Kidney (tissue), 13 donors: ENCODE measurements at regions not wholly inside any gene's neighbourhood (a gene's known extent, or its start where the extent isn't known, plus 50 kb on each side); places are given as distances from the start of the nearest gene placed in this dataset.
A peak's percentile ranks its signal among the peaks of the same experiment; 100 is the strongest.

Experiments used
- DNase-seq, 5 donors: peaks; one replicate each; pipeline ENCODE4 v3.0.0-alpha.2; 2013 to 2020
- FAIRE-seq: peaks from 2 replicates; lab custom pipeline; 2012; peaks lifted over from hg19 to GRCh38; lab: Jason Lieb, UNC
- H3K27ac ChIP-seq, 2 donors: one replicate each; pipeline ENCODE4 v1.7.0; 2013; ENCODE audit warnings: low read depth in 2 of 2, low read length in 2 of 2, inconsistent platforms in 1 of 2
- H3K27me3 ChIP-seq: one replicate; pipeline ENCODE4 v1.7.1; 2013; ENCODE audit warnings: low read length, inconsistent platforms; ENCODE audit not compliant: control insufficient read depth, insufficient read depth
- H3K36me3 ChIP-seq, 3 donors: one replicate each; pipeline versions ENCODE4 v1.7.0 to v1.7.1; 2013; ENCODE audit warnings: low read length in 3 of 3, control low read depth in 1 of 3, inconsistent platforms in 1 of 3; ENCODE audit not compliant: insufficient read depth in 3 of 3, control insufficient read depth in 2 of 3
- H3K4me1 ChIP-seq, 3 donors: one replicate each; pipeline versions ENCODE4 v1.7.0 to v1.7.1; 2013; ENCODE audit warnings: low read length in 3 of 3, inconsistent platforms in 1 of 3, low read depth in 1 of 3; ENCODE audit not compliant: control insufficient read depth in 2 of 3, insufficient read depth in 2 of 3
- H3K4me3 ChIP-seq, 3 donors: one replicate each; pipeline versions ENCODE4 v1.7.0 to v1.8.1; 2013; ENCODE audit warnings: low read length in 3 of 3, control low read depth in 1 of 3, inconsistent platforms in 1 of 3
- H3K9ac ChIP-seq, 3 donors: one replicate each; pipeline versions ENCODE4 v1.7.0 to v1.7.1; 2013; ENCODE audit warnings: low read length in 3 of 3, control low read depth in 1 of 3, inconsistent platforms in 1 of 3
- H3K9me3 ChIP-seq, 3 donors: one replicate each; pipeline versions ENCODE4 v1.7.0 to v1.7.1; 2013; ENCODE audit warnings: low read length in 3 of 3, control low read depth in 1 of 3, inconsistent platforms in 1 of 3; ENCODE audit not compliant: control insufficient read depth in 2 of 3, insufficient read depth in 1 of 3
- CTCF ChIP-seq: IDR thresholded peaks from 3 replicates; pipeline ENCODE4 v1.5.1; 2012; ENCODE audit warnings: mild to moderate bottlenecking, moderate library complexity, borderline replicate concordance; ENCODE audit not compliant: insufficient read depth; ENCODE audit errors: extremely low read depth
- intact Hi-C: fragments of 100-400 bp; cut with DNase I; formaldehyde crosslinking; loops from one replicate; pipeline ENCODE4 v1.11.1; 2022
- donor health status: control.
- donor health status: control.
- donor health status: control.
- donor health status: control.
- donor health status: control.
- donor health status: DM: yes; HTN: yes; CAD: no.
- donor health status: Normal renal cell carcinoma (clear cell type).

GRCh38 chrX:19195243-19195610 lies 73.0 kb upstream of the ADGRG2 start:
- intact Hi-C loops, result no loop called here
- Histone ChIP-seq H3K9me3 (peaks cover 0 to 3% (median 0%) of the 10 kb centered on the region in 3 donors), H3K4me3 (no peak overlapping the region), H3K9ac (no peak overlapping the region), H3K4me1 (no peaks in the 10 kb centered on the region), H3K27me3 (no peaks in the 10 kb centered on the region), H3K27ac (no peak overlapping the region), H3K36me3 (no peaks in the 10 kb centered on the region)
- peak in 1 of 5 donors; percentile 26 for DNase-seq
- FAIRE-seq, result no peak
- TF ChIP-seq CTCF, result no peak

GRCh38 chrX:19198473-19198872 lies 76.2 kb upstream of the ADGRG2 start:
- Histone ChIP-seq H3K36me3 (no peaks in the 10 kb centered on the region), H3K27ac (no peak overlapping the region), H3K4me1 (no peaks in the 10 kb centered on the region), H3K9ac (no peak overlapping the region), H3K4me3 (no peak overlapping the region), H3K9me3 (no peaks in the 10 kb centered on the region), H3K27me3 (no peaks in the 10 kb centered on the region)
- FAIRE-seq (no peak), DNase-seq (no peak)
- no peak for TF ChIP-seq CTCF
- intact Hi-C loops, result no loop called here

DNA sequence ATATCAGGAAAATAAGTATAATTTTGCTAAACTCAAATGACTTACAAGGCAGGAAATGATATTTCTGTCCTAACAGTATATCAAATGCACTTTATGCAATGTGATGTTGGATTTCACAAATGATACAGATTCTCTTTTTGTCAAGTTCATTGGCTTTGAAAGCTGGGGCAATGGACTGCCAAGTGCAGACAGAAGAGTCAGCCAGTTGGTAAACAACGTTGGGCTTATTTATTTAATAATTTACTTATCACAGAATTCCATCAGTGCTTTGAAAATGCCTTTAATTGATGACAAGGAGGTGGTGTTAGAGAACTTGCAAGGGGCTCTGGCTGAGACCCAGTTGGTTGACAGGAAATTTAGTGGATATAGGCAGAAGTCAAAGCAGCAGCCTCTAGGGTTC lies 79.9 kb upstream of the ADGRG2 start:
- no peaks in the 10 kb centered on the region for H3K36me3 ChIP-seq
- no peak overlapping the region for H3K27ac ChIP-seq
- H3K4me3 ChIP-seq, result no peak overlapping the region
- no peak for TF ChIP-seq CTCF
- FAIRE-seq, result no peak
- H3K9ac ChIP-seq, result no peak overlapping the region
- no peaks in the 10 kb centered on the region for H3K4me1 ChIP-seq
- no peaks in the 10 kb centered on the region for H3K27me3 ChIP-seq
- intact Hi-C loops, result no loop called here
- H3K9me3 ChIP-seq, result no peaks in the 10 kb centered on the region
- no peak for DNase-seq

- Histone ChIP-seq H3K36me3 (no peaks in the 10 kb centered on the region), H3K4me3 (no peak overlapping the region), H3K9me3 (no peaks in the 10 kb centered on the region), H3K27ac (no peak overlapping the region), H3K27me3 (no peaks in the 10 kb centered on the region), H3K4me1 (no peaks in the 10 kb centered on the region), H3K9ac (no peak overlapping the region)
- FAIRE-seq (no peak), DNase-seq (peak in 2 of 5 donors; percentile 33 to 59)
- intact Hi-C loops, result no loop called here
- TF ChIP-seq CTCF, result no peak
Measured at GRCh38 chrX:19204636-19205035, 82.4 kb upstream of the ADGRG2 start.
